ENCODE measurements at regions not wholly inside any gene's neighbourhood (a gene's known extent, or its start where the extent isn't known, plus 50 kb on each side); places are given as distances from the start of the nearest gene placed in this dataset.

- DNase-seq = no peak
- 100% methylated on average over 1 of the region's 1 CpG for WGBS (ENCODE audit: insufficient coverage, low lambda C conversion rate)
- no peak overlapping the region for H3K27ac ChIP-seq (ENCODE audit: low read length)
- no peak overlapping the region for H3K4me3 ChIP-seq (ENCODE audit: low read length)
- H3K36me3 ChIP-seq (ENCODE audit: control insufficient read depth, insufficient read depth, low read length) = no peaks in the 10 kb centered on the region
- H3K4me1 ChIP-seq (ENCODE audit: control insufficient read depth, insufficient read depth, low read length) = peaks cover 6% of the 10 kb centered on the region
- no peaks in the 10 kb centered on the region for H3K9me3 ChIP-seq (ENCODE audit: control insufficient read depth, low read depth, low read length)
- no peaks in the 10 kb centered on the region for H3K27me3 ChIP-seq (ENCODE audit: control insufficient read depth, insufficient read depth, low read length)
These were observed 85.0 kb downstream of the SPRY2 start for GRCh38 chr13:80255946-80256345.

GRCh38 chr13:80251403-80251802 is 89.5 kb downstream of the SPRY2 start:
- no peaks in the 10 kb centered on the region for H3K27me3 ChIP-seq (ENCODE audit: control insufficient read depth, insufficient read depth, low read length)
- no CpG with 5 or more reads among the region's 2 CpGs for WGBS (ENCODE audit: insufficient coverage, low lambda C conversion rate)
- DNase-seq = peak in 1 of 2 donors; percentile 26

GRCh38 chr13:80250213-80250810 is 90.6 kb downstream of the SPRY2 start:
- DNase-seq = no peak
- 92% methylated on average over 7 of the region's 7 CpGs for WGBS (ENCODE audit: insufficient coverage, low lambda C conversion rate)
- H3K36me3 ChIP-seq (ENCODE audit: control insufficient read depth, insufficient read depth, low read length) = no peaks in the 10 kb centered on the region
- H3K27ac ChIP-seq (ENCODE audit: low read length) = no peak overlapping the region
- H3K9me3 ChIP-seq (ENCODE audit: control insufficient read depth, low read depth, low read length) = no peaks in the 10 kb centered on the region
- no peaks in the 10 kb centered on the region for H3K27me3 ChIP-seq (ENCODE audit: control insufficient read depth, insufficient read depth, low read length)
- no peak overlapping the region for H3K4me3 ChIP-seq (ENCODE audit: low read length)
- H3K4me1 ChIP-seq (ENCODE audit: control insufficient read depth, insufficient read depth, low read length) = no peaks in the 10 kb centered on the region

More at GRCh38 chr13:80251403-80251802, 89.5 kb downstream of the SPRY2 start:
- Histone ChIP-seq H3K4me1 (ENCODE audit: control insufficient read depth, insufficient read depth, low read length) (no peaks in the 10 kb centered on the region), H3K9me3 (ENCODE audit: control insufficient read depth, low read depth, low read length) (no peaks in the 10 kb centered on the region), H3K36me3 (ENCODE audit: control insufficient read depth, insufficient read depth, low read length) (no peaks in the 10 kb centered on the region), H3K4me3 (ENCODE audit: low read length) (no peak overlapping the region), H3K27ac (ENCODE audit: low read length) (no peak overlapping the region)

GRCh38 chr13:80249516-80250212 is 91.3 kb downstream of the SPRY2 start:
- Histone ChIP-seq H3K36me3 (ENCODE audit: control insufficient read depth, insufficient read depth, low read length) (no peaks in the 10 kb centered on the region), H3K9me3 (ENCODE audit: control insufficient read depth, low read depth, low read length) (no peaks in the 10 kb centered on the region), H3K27me3 (ENCODE audit: control insufficient read depth, insufficient read depth, low read length) (no peaks in the 10 kb centered on the region), H3K27ac (ENCODE audit: low read length) (no peak overlapping the region), H3K4me3 (ENCODE audit: low read length) (no peak overlapping the region), H3K4me1 (ENCODE audit: control insufficient read depth, insufficient read depth, low read length) (no peaks in the 10 kb centered on the region)
- 100% methylated on average over 1 of the region's 1 CpG for WGBS (ENCODE audit: insufficient coverage, low lambda C conversion rate)
- DNase-seq = no peak

GRCh38 chr13:80245162-80245733 is 95.7 kb downstream of the SPRY2 start:
- DNase-seq = no peak

GRCh38 chr13:80244574-80244973 is 96.4 kb downstream of the SPRY2 start:
- WGBS (ENCODE audit: insufficient coverage, low lambda C conversion rate) = 57% methylated on average over 2 of the region's 3 CpGs
- H3K4me1 ChIP-seq (ENCODE audit: control insufficient read depth, insufficient read depth, low read length) = no peaks in the 10 kb centered on the region
- no peaks in the 10 kb centered on the region for H3K9me3 ChIP-seq (ENCODE audit: control insufficient read depth, low read depth, low read length)
- no peak for DNase-seq
- no peaks in the 10 kb centered on the region for H3K27me3 ChIP-seq (ENCODE audit: control insufficient read depth, insufficient read depth, low read length)
- H3K4me3 ChIP-seq (ENCODE audit: low read length) = no peak overlapping the region
- no peak overlapping the region for H3K27ac ChIP-seq (ENCODE audit: low read length)
- H3K36me3 ChIP-seq (ENCODE audit: control insufficient read depth, insufficient read depth, low read length) = no peaks in the 10 kb centered on the region

More at GRCh38 chr13:80245162-80245733, 95.7 kb downstream of the SPRY2 start:
- WGBS (ENCODE audit: insufficient coverage, low lambda C conversion rate) = 71% methylated on average over 3 of the region's 4 CpGs
- Histone ChIP-seq H3K4me3 (ENCODE audit: low read length) (no peak overlapping the region), H3K36me3 (ENCODE audit: control insufficient read depth, insufficient read depth, low read length) (no peaks in the 10 kb centered on the region), H3K4me1 (ENCODE audit: control insufficient read depth, insufficient read depth, low read length) (no peaks in the 10 kb centered on the region), H3K9me3 (ENCODE audit: control insufficient read depth, low read depth, low read length) (no peaks in the 10 kb centered on the region), H3K27me3 (ENCODE audit: control insufficient read depth, insufficient read depth, low read length) (no peaks in the 10 kb centered on the region), H3K27ac (ENCODE audit: low read length) (no peak overlapping the region)

GRCh38 chr13:80242728-80243427 is 98.0 kb downstream of the SPRY2 start:
- Histone ChIP-seq H3K4me3 (ENCODE audit: low read length) (no peak overlapping the region), H3K4me1 (ENCODE audit: control insufficient read depth, insufficient read depth, low read length) (no peaks in the 10 kb centered on the region), H3K27ac (ENCODE audit: low read length) (no peak overlapping the region), H3K27me3 (ENCODE audit: control insufficient read depth, insufficient read depth, low read length) (no peaks in the 10 kb centered on the region), H3K9me3 (ENCODE audit: control insufficient read depth, low read depth, low read length) (no peaks in the 10 kb centered on the region), H3K36me3 (ENCODE audit: control insufficient read depth, insufficient read depth, low read length) (no peaks in the 10 kb centered on the region)
- DNase-seq = no peak

GRCh38 chr13:80239571-80240255 is 101.2 kb downstream of the SPRY2 start:
- WGBS (ENCODE audit: insufficient coverage, low lambda C conversion rate) = 100% methylated on average over 3 of the region's 3 CpGs
- Histone ChIP-seq H3K27me3 (ENCODE audit: control insufficient read depth, insufficient read depth, low read length) (no peaks in the 10 kb centered on the region), H3K9me3 (ENCODE audit: control insufficient read depth, low read depth, low read length) (no peaks in the 10 kb centered on the region), H3K4me1 (ENCODE audit: control insufficient read depth, insufficient read depth, low read length) (peaks cover 7% of the 10 kb centered on the region), H3K36me3 (ENCODE audit: control insufficient read depth, insufficient read depth, low read length) (no peaks in the 10 kb centered on the region), H3K4me3 (ENCODE audit: low read length) (no peak overlapping the region), H3K27ac (ENCODE audit: low read length) (no peak overlapping the region)
- no peak for DNase-seq

GRCh38 chr13:80239116-80239515 is 101.8 kb downstream of the SPRY2 start:
- DNase-seq = no peak
- Histone ChIP-seq H3K4me1 (ENCODE audit: control insufficient read depth, insufficient read depth, low read length) (peaks cover 8% of the 10 kb centered on the region), H3K27ac (ENCODE audit: low read length) (no peak overlapping the region), H3K36me3 (ENCODE audit: control insufficient read depth, insufficient read depth, low read length) (no peaks in the 10 kb centered on the region), H3K9me3 (ENCODE audit: control insufficient read depth, low read depth, low read length) (no peaks in the 10 kb centered on the region), H3K27me3 (ENCODE audit: control insufficient read depth, insufficient read depth, low read length) (no peaks in the 10 kb centered on the region), H3K4me3 (ENCODE audit: low read length) (no peak overlapping the region)

GRCh38 chr13:80237646-80238045 is 103.3 kb downstream of the SPRY2 start:
- H3K4me3 ChIP-seq (ENCODE audit: low read length) = no peak overlapping the region
- DNase-seq = no peak
- H3K27me3 ChIP-seq (ENCODE audit: control insufficient read depth, insufficient read depth, low read length) = no peaks in the 10 kb centered on the region
- H3K27ac ChIP-seq (ENCODE audit: low read length) = no peak overlapping the region
- H3K36me3 ChIP-seq (ENCODE audit: control insufficient read depth, insufficient read depth, low read length) = no peaks in the 10 kb centered on the region
- H3K9me3 ChIP-seq (ENCODE audit: control insufficient read depth, low read depth, low read length) = no peaks in the 10 kb centered on the region
- H3K4me1 ChIP-seq (ENCODE audit: control insufficient read depth, insufficient read depth, low read length) = peaks cover 8% of the 10 kb centered on the region
